Osteocyte (in vitro differentiated cells): ENCODE measurements at regions not wholly inside any gene's neighbourhood (a gene's known extent, or its start where the extent isn't known, plus 50 kb on each side); places are given as distances from the start of the nearest gene placed in this dataset.
"Not testable (repeated sequence)": the region's sequence is repeated elsewhere in the genome, so short reads cannot be mapped to it uniquely, and the experiment has no call there.

ENCODE experiments used
- DNase-seq: peaks from one replicate; pipeline ENCODE4 v3.0.0; 2021; ENCODE audit warnings: mixed read lengths; ENCODE audit not compliant: unreplicated experiment; ENCODE audit errors: extremely low spot score
- H3K27ac Mint-ChIP-seq: one replicate; pipeline ENCODE4 v1.8.0; 2021; ENCODE audit warnings: mild to moderate bottlenecking, mixed read lengths; ENCODE audit not compliant: unreplicated experiment
- H3K27me3 Mint-ChIP-seq: one replicate; pipeline ENCODE4 v1.8.0; 2021; ENCODE audit warnings: mixed read lengths; ENCODE audit not compliant: unreplicated experiment
- H3K36me3 Mint-ChIP-seq: one replicate; pipeline ENCODE4 v1.8.0; 2021; ENCODE audit warnings: mixed read lengths; ENCODE audit not compliant: unreplicated experiment
- H3K4me1 Mint-ChIP-seq: one replicate; pipeline ENCODE4 v1.8.0; 2021; ENCODE audit warnings: mixed read lengths; ENCODE audit not compliant: unreplicated experiment
- H3K4me3 Mint-ChIP-seq: one replicate; pipeline ENCODE4 v1.8.0; 2021; ENCODE audit warnings: mild to moderate bottlenecking, moderate library complexity, mixed read lengths; ENCODE audit not compliant: unreplicated experiment
- H3K9me3 Mint-ChIP-seq: one replicate; pipeline ENCODE4 v1.8.0; 2021; ENCODE audit warnings: mixed read lengths; ENCODE audit not compliant: unreplicated experiment
- CTCF ChIP-seq: fragments of 200-600 bp; sonication (generic); IDR thresholded peaks from 2 replicates; pipeline ENCODE4 v1.5.0; 2021; ENCODE audit warnings: antibody characterized with exemption, mild to moderate bottlenecking, moderate library complexity

GRCh38 chr4:187084701-187085100 lies 361.0 kb upstream of the FAT1 start:
- H3K4me1 Mint-ChIP-seq: no peaks in the 10 kb centered on the region
- DNase-seq: no peak
- no peaks in the 10 kb centered on the region for H3K27me3 Mint-ChIP-seq
- H3K36me3 Mint-ChIP-seq: no peaks in the 10 kb centered on the region
- H3K9me3 Mint-ChIP-seq: no peaks in the 10 kb centered on the region
- no peak for TF ChIP-seq CTCF
- no peak overlapping the region for H3K4me3 Mint-ChIP-seq
- H3K27ac Mint-ChIP-seq: no peak overlapping the region

GRCh38 chr4:187085339-187085738 lies 361.7 kb upstream of the FAT1 start:
- no peaks in the 10 kb centered on the region for H3K9me3 Mint-ChIP-seq
- H3K4me3 Mint-ChIP-seq: no peak overlapping the region
- no peak overlapping the region for H3K27ac Mint-ChIP-seq
- H3K4me1 Mint-ChIP-seq: no peaks in the 10 kb centered on the region
- no peak for TF ChIP-seq CTCF
- DNase-seq: no peak
- no peaks in the 10 kb centered on the region for H3K36me3 Mint-ChIP-seq
- H3K27me3 Mint-ChIP-seq: no peaks in the 10 kb centered on the region

- Mint-ChIP-seq H3K27ac (no peak overlapping the region), H3K36me3 (no peaks in the 10 kb centered on the region), H3K9me3 (no peaks in the 10 kb centered on the region), H3K27me3 (no peaks in the 10 kb centered on the region), H3K4me3 (no peak overlapping the region), H3K4me1 (no peaks in the 10 kb centered on the region)
- no peak for TF ChIP-seq CTCF
- DNase-seq: no peak
Measured at GRCh38 chr4:187086151-187086550, 362.5 kb upstream of the FAT1 start.

GRCh38 chr4:187088070-187088799 lies 364.6 kb upstream of the FAT1 start:
- Mint-ChIP-seq H3K36me3 (no peaks in the 10 kb centered on the region), H3K27me3 (no peaks in the 10 kb centered on the region), H3K4me1 (peaks cover 2% of the 10 kb centered on the region), H3K27ac (no peak overlapping the region), H3K9me3 (no peaks in the 10 kb centered on the region), H3K4me3 (no peak overlapping the region)
- TF ChIP-seq CTCF: no peak
- DNase-seq: no peak

- TF ChIP-seq CTCF: no peak
- no peak for DNase-seq
- Mint-ChIP-seq H3K4me1 (peaks cover 20% of the 10 kb centered on the region), H3K9me3 (no peaks in the 10 kb centered on the region), H3K27ac (no peak overlapping the region), H3K4me3 (no peak overlapping the region), H3K27me3 (no peaks in the 10 kb centered on the region), H3K36me3 (no peaks in the 10 kb centered on the region)
Measured at GRCh38 chr4:187090401-187090800, 366.7 kb upstream of the FAT1 start.

- not testable (repeated sequence) for H3K27ac Mint-ChIP-seq, DNase-seq, H3K27me3 Mint-ChIP-seq, H3K36me3 Mint-ChIP-seq, H3K9me3 Mint-ChIP-seq, H3K4me3 Mint-ChIP-seq
- peaks cover 20% of the 10 kb centered on the region for H3K4me1 Mint-ChIP-seq
Measured at GRCh38 chr4:187090832-187091231, 367.2 kb upstream of the FAT1 start.
